Neural crest cell (in vitro differentiated cells): ENCODE measurements at regions not wholly inside any gene's neighbourhood (a gene's known extent, or its start where the extent isn't known, plus 50 kb on each side); places are given as distances from the start of the nearest gene placed in this dataset.

Source experiments
- DNase-seq: peaks from one replicate; pipeline ENCODE4 v3.0.0; 2021; ENCODE audit warnings: low read depth, mixed read lengths, low spot score
- H3K27ac Mint-ChIP-seq: one replicate; pipeline ENCODE4 v1.8.0; 2021; ENCODE audit warnings: mild to moderate bottlenecking, mixed read lengths; ENCODE audit not compliant: unreplicated experiment
- H3K27me3 Mint-ChIP-seq: 2 replicates; pipeline ENCODE4 v1.8.0; 2021; ENCODE audit warnings: low read depth, mild to moderate bottlenecking, mixed read lengths
- H3K36me3 Mint-ChIP-seq: 2 replicates; pipeline ENCODE4 v1.8.0; 2021; ENCODE audit warnings: low read depth, mild to moderate bottlenecking, mixed read lengths
- H3K4me1 Mint-ChIP-seq: 2 replicates; pipeline ENCODE4 v1.8.0; 2021; ENCODE audit warnings: mixed read lengths
- H3K4me3 Mint-ChIP-seq: one replicate; pipeline ENCODE4 v1.8.0; 2021; ENCODE audit warnings: mild to moderate bottlenecking, mixed read lengths
- H3K9me3 Mint-ChIP-seq: 2 replicates; pipeline ENCODE4 v1.8.0; 2021; ENCODE audit warnings: mixed read lengths
- TF ChIP-seq, protein P1 (sequence below): fragments of 200-600 bp; sonication (generic); conservative IDR thresholded peaks from 2 replicates; pipeline ENCODE4 v1.5.0; 2021; ENCODE audit warnings: antibody characterized with exemption, mild to moderate bottlenecking

DNA sequence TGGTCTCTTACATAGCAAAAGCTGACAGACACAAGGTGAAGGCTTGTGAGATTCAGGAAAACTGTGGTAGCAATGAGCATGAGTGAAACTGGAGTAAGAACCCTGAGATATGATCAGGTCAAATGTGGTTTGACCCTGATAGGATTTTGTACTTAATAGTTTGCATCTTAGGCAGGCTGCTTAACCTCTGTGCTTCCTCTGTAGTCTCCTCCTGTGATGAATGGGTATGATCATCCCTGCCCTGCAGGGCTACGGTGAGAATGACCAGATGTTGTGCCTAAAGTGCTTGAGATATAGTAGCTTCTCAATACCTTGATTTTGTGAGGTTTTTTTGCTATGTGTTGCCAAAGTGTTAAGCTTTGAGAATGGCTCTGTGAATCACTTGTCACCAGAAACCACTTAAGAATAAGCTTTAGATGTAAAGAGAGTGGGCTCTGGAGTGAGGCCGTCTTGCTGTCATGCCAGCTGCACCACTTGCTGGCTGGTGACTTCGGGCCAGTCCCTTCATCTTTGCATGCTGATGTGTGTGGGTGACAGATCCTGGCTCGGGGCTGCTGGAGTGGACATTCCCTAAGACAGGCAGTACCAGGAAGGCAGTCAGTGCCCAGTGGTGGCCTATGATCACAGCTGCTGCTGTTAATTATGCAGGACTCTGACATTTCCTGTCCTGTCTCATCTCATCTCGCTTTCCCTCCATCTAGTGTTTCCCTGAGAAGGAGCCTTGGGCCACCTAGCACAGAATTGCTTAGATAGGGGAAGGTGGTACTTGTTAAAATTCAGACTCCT, 254.7 kb downstream of the NFATC2 start:
- Mint-ChIP-seq H3K36me3 (no peaks in the 10 kb centered on the region), H3K9me3 (no peaks in the 10 kb centered on the region), H3K4me3 (no peak overlapping the region), H3K27ac (no peak overlapping the region), H3K4me1 (peaks cover 24% of the 10 kb centered on the region), H3K27me3 (no peaks in the 10 kb centered on the region)
- TF ChIP-seq, protein P1, sequence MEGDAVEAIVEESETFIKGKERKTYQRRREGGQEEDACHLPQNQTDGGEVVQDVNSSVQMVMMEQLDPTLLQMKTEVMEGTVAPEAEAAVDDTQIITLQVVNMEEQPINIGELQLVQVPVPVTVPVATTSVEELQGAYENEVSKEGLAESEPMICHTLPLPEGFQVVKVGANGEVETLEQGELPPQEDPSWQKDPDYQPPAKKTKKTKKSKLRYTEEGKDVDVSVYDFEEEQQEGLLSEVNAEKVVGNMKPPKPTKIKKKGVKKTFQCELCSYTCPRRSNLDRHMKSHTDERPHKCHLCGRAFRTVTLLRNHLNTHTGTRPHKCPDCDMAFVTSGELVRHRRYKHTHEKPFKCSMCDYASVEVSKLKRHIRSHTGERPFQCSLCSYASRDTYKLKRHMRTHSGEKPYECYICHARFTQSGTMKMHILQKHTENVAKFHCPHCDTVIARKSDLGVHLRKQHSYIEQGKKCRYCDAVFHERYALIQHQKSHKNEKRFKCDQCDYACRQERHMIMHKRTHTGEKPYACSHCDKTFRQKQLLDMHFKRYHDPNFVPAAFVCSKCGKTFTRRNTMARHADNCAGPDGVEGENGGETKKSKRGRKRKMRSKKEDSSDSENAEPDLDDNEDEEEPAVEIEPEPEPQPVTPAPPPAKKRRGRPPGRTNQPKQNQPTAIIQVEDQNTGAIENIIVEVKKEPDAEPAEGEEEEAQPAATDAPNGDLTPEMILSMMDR = no peak
- no peak for DNase-seq

DNA sequence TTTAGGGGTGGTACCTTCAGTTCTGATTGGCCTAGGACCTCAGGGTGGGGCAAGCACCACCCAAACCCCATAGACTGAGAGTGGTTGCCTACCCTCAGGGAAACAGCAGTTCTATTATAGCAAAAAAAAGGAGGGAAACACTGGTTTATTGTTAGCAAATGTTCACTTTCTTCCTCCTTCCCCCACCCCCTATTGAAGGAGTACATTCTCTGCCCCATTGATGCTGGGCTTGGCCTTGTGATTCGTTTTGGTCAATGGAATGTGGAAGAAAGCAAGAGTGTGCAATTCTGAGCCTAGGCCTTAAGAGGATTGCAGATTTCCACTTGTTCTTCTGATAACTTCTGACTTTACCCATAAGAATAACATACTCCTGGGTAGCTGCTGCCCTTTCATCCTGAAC, 255.8 kb downstream of the NFATC2 start:
- DNase-seq = no peak
- Mint-ChIP-seq H3K27ac (no peak overlapping the region), H3K4me1 (peaks cover 24% of the 10 kb centered on the region), H3K36me3 (no peaks in the 10 kb centered on the region), H3K27me3 (no peaks in the 10 kb centered on the region), H3K9me3 (no peaks in the 10 kb centered on the region), H3K4me3 (no peak overlapping the region)
- TF ChIP-seq, protein P1 = no peak

DNA sequence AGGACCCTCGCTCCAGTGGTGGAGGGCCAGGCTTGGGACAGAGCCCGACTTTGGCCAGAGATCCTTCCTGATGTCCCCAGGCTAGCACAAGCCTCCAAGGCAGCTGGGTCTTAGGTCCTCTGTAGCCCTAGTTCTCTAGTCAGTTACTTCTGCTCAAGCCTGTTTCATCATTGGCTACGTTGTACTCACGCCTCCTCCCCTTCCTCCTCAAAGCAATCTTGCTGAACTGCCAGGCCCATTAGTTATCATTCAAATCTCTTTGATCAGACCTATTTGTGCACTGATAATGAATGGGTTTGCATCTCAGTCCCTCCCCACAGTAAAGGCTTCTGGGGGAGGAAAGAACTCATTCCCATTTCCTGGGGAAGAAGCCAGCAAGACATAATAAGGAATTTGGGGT, 256.8 kb downstream of the NFATC2 start:
- Mint-ChIP-seq H3K27ac (no peak overlapping the region), H3K27me3 (no peaks in the 10 kb centered on the region), H3K36me3 (no peaks in the 10 kb centered on the region), H3K4me3 (no peak overlapping the region), H3K9me3 (no peaks in the 10 kb centered on the region), H3K4me1 (peaks cover 24% of the 10 kb centered on the region)
- TF ChIP-seq, protein P1 = no peak
- DNase-seq = no peak

DNA sequence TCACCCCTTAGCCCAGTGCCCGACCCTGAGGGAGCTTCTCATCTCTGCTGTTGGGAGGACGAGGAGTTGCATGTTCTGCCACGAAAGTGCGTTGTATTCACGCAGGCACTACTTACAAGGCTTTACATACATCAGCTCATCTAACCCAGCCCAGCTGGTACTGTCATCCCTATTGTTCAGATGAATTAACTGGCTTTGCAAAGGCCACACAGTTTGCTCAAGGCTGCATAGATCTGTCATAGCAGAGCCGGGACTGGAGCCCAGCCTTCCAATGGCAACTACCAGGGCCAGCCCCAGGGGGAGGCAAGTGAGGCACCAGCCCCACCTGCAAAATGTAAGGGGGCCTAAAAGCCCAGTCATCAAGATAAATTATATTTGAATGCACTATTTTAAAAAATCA, 257.6 kb downstream of the NFATC2 start:
- Mint-ChIP-seq H3K36me3 (no peaks in the 10 kb centered on the region), H3K4me1 (peaks cover 24% of the 10 kb centered on the region), H3K9me3 (no peaks in the 10 kb centered on the region), H3K27me3 (no peaks in the 10 kb centered on the region), H3K27ac (no peak overlapping the region), H3K4me3 (no peak overlapping the region)
- no peak for DNase-seq
- TF ChIP-seq, protein P1 = no peak

DNA sequence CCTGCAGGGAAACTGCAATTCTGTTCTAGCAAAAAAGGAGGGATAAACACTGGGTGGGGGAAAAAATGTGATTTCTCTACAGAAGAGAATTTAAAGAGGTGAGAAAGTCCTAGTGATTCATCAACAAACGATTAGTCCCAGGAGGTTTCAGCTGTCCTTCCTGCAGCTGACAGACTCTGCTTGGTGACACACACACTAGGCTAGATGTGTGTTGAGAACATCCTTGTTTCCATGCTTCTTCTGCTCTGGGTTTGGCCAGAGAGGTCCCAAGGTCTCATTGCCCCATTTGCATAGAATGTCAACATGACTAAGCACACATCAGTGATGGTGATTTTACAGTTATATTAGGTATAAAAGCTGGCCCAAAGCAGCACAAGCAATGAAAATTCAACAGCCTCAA, 258.3 kb downstream of the NFATC2 start:
- Mint-ChIP-seq H3K9me3 (no peaks in the 10 kb centered on the region), H3K4me1 (peaks cover 24% of the 10 kb centered on the region), H3K4me3 (no peak overlapping the region), H3K27me3 (no peaks in the 10 kb centered on the region), H3K36me3 (no peaks in the 10 kb centered on the region), H3K27ac (no peak overlapping the region)
- TF ChIP-seq, protein P1 = no peak
- no peak for DNase-seq
